T-helper 9 cell (primary cell): ENCODE measurements at regions not wholly inside any gene's neighbourhood (a gene's known extent, or its start where the extent isn't known, plus 50 kb on each side); places are given as distances from the start of the nearest gene placed in this dataset.
"Not testable (repeated sequence)": the region's sequence is repeated elsewhere in the genome, so short reads cannot be mapped to it uniquely, and the experiment has no call there.

ENCODE experiments used
- DNase-seq: peaks from one replicate; pipeline ENCODE4 v3.0.0-alpha.2; 2020

DNA sequence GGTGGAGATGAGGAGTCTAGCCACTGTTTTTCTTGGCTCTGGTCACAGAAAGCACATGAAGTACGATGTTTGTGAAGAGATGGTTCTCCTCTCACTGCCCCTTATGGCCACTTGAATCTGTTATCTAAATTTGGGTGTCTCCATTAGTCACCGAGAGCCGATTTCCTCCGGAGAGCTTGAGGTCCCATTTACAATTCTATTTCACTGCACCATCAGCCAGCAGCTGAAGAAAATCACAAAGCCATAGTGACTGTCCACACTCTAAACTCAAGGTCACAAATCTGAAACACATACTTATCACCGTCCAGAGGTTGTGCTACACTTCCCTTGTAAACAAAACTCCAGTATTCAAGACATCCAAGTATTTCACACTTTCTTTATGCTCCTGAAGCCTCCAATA lies 207.2 kb upstream of the FRG1 start:
- not testable (repeated sequence) for DNase-seq

DNA sequence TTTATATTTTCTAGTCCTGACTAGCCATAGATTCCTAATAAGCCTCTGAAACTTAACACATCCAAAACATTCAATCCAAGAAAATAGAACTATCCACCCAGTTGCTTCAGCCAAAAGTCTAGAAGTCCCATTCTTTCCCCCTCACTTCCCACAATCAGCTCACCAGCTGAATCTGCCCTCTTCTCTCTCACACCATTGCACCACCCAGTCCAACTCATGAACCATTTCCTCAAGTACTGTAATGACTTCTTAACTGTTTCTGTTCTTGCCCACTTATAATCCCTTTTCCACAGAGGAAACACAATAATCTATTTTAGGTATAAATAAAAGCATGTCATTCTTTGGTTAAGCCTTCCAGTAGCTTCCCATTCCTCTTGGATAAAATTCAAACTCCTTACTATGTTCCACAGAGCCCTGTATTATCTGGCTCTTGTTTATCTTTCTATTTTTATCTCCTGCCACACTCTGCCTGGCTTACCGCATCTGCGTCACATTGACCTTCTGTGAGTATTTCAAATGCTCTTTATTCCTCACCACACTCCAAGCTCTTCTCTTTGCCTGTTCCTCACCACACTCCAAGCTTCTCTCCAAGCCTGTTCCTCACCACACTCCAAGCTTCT lies 205.9 kb upstream of the FRG1 start:
- not testable (repeated sequence) for DNase-seq

DNA sequence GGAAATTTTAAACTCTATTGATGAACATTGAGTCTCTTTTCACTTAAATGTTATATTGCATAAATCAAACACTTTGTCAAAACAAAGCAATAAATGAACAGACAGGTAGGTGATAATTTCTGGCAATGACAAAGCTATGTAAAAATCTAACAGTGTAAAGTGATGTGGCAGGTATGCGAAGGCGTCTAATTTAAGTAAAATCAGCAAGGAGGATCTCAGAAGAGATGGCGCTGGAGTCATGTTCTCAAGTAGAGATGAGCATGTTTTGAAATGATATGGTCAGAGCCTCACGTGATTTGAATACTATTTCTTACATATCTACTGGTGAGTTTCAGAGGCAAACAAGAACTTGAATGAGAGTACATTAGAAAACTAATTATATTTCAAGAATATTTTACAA lies 204.0 kb upstream of the FRG1 start:
- not testable (repeated sequence) for DNase-seq

GRCh38 chr4:189740118-189740517 lies 200.6 kb upstream of the FRG1 start:
- DNase-seq = not testable (repeated sequence)

DNA sequence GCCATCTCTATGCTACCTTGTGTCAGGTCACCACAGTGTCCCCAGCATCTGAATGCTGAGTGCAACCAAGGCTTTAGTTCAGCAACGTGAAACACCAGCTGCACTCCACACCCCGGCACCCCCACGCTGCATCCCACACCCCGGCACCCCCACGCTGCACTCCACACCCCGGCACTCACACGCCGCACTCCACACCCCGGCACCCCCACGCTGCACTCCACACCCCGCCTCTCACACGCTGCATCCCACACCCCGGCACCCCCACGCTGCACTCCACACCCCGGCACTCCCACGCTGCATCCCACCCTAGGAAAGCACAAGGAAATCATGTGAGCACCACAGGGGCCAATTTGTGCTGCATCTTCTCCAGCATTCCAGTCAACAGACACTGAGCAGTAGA lies 199.8 kb upstream of the FRG1 start:
- no peak for DNase-seq

DNA sequence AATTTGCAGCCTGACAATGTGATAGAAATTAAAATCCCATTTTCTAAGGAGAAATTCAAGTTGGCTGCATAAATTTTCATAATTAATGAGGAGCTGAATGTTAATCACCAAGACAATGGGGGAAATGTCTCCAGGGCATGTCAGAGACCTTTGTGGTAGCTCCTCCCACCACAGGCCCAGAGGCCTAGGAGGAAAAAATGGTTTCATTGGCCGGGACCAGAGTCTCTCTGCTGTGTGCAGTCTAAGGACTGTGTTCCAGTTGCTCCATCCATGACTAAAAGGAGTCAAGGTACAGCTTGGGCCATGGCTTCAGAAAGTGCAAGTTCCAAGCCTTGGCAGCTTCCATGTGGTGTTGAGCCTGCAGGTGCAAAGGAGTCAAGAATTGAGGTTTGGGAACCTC lies 187.6 kb upstream of the FRG1 start:
- not testable (repeated sequence) for DNase-seq

GRCh38 chr4:189763583-189763982 lies 177.1 kb upstream of the FRG1 start:
- no peak for DNase-seq

- DNase-seq = no peak
Measured at GRCh38 chr4:189765301-189765700, 175.4 kb upstream of the FRG1 start.

GRCh38 chr4:189765736-189766135 lies 174.9 kb upstream of the FRG1 start:
- DNase-seq = no peak

DNA sequence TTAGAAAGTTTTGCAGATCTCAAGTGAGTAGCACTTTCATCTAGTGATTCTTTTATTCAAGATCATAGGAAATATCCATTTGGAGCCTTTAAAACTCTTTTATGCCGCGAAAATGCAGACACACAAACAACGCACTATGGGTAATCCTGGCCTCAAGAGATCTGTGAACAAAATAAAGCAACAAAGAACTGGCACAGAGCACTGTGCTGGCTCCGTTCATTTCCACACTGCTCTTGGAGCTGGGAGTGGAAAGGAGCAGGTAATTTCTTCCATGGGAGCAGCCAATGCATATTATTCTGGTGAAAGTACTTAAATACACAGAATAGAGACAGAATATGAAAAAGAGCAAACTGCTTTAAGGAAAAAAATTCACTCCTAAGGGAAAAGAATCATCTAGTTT lies 172.7 kb upstream of the FRG1 start:
- DNase-seq = no peak

- DNase-seq = no peak
Measured at GRCh38 chr4:189769131-189769530, 171.5 kb upstream of the FRG1 start.

GRCh38 chr4:189771696-189772361 lies 168.8 kb upstream of the FRG1 start:
- no peak for DNase-seq

DNA sequence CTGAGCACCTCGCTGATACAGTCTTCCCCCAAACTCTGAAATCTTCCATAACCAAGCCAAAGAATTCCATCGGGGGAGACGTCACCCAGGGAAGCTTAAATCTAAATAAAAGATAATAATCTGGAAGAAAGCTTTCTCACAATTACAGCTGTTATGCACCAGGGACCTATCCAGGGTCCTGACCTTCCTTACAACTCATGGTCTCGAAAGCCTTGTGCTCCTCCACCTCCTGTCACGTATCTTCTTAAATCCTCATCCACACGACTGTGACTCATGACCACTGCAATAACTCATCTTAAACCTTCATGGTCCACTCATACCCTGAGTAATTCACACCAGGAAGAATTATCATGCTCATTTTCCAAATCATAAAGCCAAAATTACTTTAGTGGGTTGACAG lies 166.8 kb upstream of the FRG1 start:
- DNase-seq = no peak

- DNase-seq = no peak
Measured at GRCh38 chr4:189779281-189779980, 161.2 kb upstream of the FRG1 start.

- DNase-seq = no peak
Measured at GRCh38 chr4:189780391-189780790, 160.3 kb upstream of the FRG1 start.

GRCh38 chr4:189784651-189785050 lies 156.0 kb upstream of the FRG1 start:
- DNase-seq = no peak

DNA sequence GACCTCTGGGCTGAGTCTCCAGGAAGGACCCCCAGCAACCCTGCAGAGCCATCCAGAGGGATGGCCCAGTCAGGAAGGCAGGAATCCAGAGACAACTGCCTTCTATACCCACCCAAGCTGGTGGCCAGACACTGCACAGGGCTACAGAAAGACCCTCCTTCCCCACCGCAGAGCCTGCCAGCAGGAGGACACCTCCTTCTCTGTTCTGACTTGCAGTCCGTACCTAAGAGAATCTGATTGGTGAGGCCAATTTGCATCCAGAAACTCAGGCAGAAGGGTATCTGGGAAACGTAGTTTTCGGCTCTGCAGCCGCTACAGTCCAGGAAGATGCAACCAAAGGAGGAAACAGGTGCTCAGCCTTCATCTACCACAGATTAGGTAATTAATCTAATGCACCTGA lies 155.4 kb upstream of the FRG1 start:
- no peak for DNase-seq

- DNase-seq = no peak
Measured at GRCh38 chr4:189786447-189786846, 154.2 kb upstream of the FRG1 start.

GRCh38 chr4:189787216-189788031 lies 153.2 kb upstream of the FRG1 start:
- DNase-seq = no peak

GRCh38 chr4:189792924-189793618 lies 147.6 kb upstream of the FRG1 start:
- DNase-seq = peak; percentile 17

- DNase-seq = no peak
Measured at GRCh38 chr4:189800545-189801088, 140.1 kb upstream of the FRG1 start.

- no peak for DNase-seq
Measured at GRCh38 chr4:189802884-189803283, 137.8 kb upstream of the FRG1 start.
